IMR-90 (cell line): ENCODE measurements at regions not wholly inside any gene's neighbourhood (a gene's known extent, or its start where the extent isn't known, plus 50 kb on each side); places are given as distances from the start of the nearest gene placed in this dataset.

ENCODE experiments used
- BHLHE40 ChIP-seq: fragments of 150-350 bp; IDR thresholded peaks from 2 replicates; pipeline ENCODE4 v1.6.1; 2016; ENCODE audit warnings: mild to moderate bottlenecking, low read depth, low read length
- CEBPB ChIP-seq: IDR thresholded peaks from 2 replicates; pipeline ENCODE4 v1.6.1; 2012; ENCODE audit warnings: low read depth, low read length, improper control_type of control experiment
- FOS ChIP-seq: fragments of 150-350 bp; IDR thresholded peaks from 2 replicates; pipeline ENCODE4 v1.6.1; 2016; ENCODE audit warnings: low read depth, low read length
- MAFK ChIP-seq: IDR thresholded peaks from 2 replicates; pipeline ENCODE4 v1.6.1; 2012; ENCODE audit warnings: low read depth, low read length, improper control_type of control experiment
- MXI1 ChIP-seq: IDR thresholded peaks from 2 replicates; pipeline ENCODE4 v1.6.1; 2012; ENCODE audit warnings: low read depth, mild to moderate bottlenecking, low read length, moderate library complexity, borderline replicate concordance
- NFE2L2 ChIP-seq: fragments of 150-350 bp; IDR thresholded peaks from 2 replicates; pipeline ENCODE4 v1.6.1; 2016; ENCODE audit warnings: low read depth, mild to moderate bottlenecking, low read length
- POLR2A ChIP-seq: IDR thresholded peaks from 2 replicates; pipeline ENCODE4 v1.6.1; 2012; ENCODE audit warnings: mild to moderate bottlenecking, low read depth, low read length
- RAD21 ChIP-seq: IDR thresholded peaks from 2 replicates; pipeline ENCODE4 v1.6.1; 2012; ENCODE audit warnings: low read length, improper control_type of control experiment
- RCOR1 ChIP-seq: IDR thresholded peaks from 2 replicates; pipeline ENCODE4 v1.6.1; 2012; ENCODE audit warnings: mild to moderate bottlenecking, low read length, improper control_type of control experiment; ENCODE audit not compliant: insufficient replicate concordance
- RFX5 ChIP-seq: IDR thresholded peaks from 2 replicates; pipeline ENCODE4 v1.8.0; 2012; ENCODE audit warnings: low read depth, mild to moderate bottlenecking, low read length, moderate library complexity
- SMC3 ChIP-seq: fragments of 150-350 bp; IDR thresholded peaks from 2 replicates; pipeline ENCODE4 v1.6.1; 2016; ENCODE audit warnings: low read depth, mild to moderate bottlenecking, antibody characterized with exemption, low read length, moderate library complexity
- TF ChIP-seq, protein P1 (sequence below): conservative IDR thresholded peaks from 2 replicates; pipeline ENCODE4 v1.5.1; 2012; ENCODE audit warnings: mild to moderate bottlenecking, low read depth, low read length, improper control_type of control experiment
- TF ChIP-seq, protein P2 (sequence below): fragments of 150-350 bp; IDR thresholded peaks from 2 replicates; pipeline ENCODE4 v1.6.1; 2016; ENCODE audit warnings: low read depth, mild to moderate bottlenecking, low read length, moderate library complexity, borderline replicate concordance
- TF ChIP-seq, protein P3 (sequence below): fragments of 150-350 bp; IDR thresholded peaks from 2 replicates; pipeline ENCODE4 v1.6.1; 2017; ENCODE audit warnings: mild to moderate bottlenecking, antibody characterized with exemption, low read length, low read depth

DNA sequence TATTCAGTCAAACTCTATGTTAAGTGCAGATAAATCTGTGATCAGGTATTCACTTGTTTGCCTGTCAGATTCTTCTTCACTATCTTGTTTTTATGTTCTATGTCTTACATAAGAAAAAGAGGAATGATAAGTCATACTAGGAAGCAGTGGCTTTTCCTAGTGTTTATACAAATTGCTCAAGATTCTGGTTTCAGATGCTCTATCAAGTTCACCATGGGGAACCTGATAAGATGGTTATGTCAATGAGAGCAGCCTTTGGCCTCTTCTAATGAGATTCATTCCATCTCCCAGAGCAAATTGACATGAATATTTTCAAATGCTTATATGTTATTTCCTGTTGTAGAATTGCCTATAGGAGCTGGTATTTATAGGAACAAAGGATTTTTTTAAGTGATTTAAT is 218.8 kb upstream of the TMPRSS15 start:
- TF ChIP-seq POLR2A = no peak
- TF ChIP-seq, protein P1, sequence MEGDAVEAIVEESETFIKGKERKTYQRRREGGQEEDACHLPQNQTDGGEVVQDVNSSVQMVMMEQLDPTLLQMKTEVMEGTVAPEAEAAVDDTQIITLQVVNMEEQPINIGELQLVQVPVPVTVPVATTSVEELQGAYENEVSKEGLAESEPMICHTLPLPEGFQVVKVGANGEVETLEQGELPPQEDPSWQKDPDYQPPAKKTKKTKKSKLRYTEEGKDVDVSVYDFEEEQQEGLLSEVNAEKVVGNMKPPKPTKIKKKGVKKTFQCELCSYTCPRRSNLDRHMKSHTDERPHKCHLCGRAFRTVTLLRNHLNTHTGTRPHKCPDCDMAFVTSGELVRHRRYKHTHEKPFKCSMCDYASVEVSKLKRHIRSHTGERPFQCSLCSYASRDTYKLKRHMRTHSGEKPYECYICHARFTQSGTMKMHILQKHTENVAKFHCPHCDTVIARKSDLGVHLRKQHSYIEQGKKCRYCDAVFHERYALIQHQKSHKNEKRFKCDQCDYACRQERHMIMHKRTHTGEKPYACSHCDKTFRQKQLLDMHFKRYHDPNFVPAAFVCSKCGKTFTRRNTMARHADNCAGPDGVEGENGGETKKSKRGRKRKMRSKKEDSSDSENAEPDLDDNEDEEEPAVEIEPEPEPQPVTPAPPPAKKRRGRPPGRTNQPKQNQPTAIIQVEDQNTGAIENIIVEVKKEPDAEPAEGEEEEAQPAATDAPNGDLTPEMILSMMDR = no peak
- no peak for TF ChIP-seq SMC3
- no peak for TF ChIP-seq CEBPB
- TF ChIP-seq MAFK = no peak
- no peak for TF ChIP-seq RFX5
- TF ChIP-seq MXI1 = no peak
- TF ChIP-seq, protein P2, sequence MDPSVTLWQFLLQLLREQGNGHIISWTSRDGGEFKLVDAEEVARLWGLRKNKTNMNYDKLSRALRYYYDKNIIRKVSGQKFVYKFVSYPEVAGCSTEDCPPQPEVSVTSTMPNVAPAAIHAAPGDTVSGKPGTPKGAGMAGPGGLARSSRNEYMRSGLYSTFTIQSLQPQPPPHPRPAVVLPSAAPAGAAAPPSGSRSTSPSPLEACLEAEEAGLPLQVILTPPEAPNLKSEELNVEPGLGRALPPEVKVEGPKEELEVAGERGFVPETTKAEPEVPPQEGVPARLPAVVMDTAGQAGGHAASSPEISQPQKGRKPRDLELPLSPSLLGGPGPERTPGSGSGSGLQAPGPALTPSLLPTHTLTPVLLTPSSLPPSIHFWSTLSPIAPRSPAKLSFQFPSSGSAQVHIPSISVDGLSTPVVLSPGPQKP = no peak
- no peak for TF ChIP-seq RAD21
- no peak for TF ChIP-seq NFE2L2
- TF ChIP-seq, protein P3, sequence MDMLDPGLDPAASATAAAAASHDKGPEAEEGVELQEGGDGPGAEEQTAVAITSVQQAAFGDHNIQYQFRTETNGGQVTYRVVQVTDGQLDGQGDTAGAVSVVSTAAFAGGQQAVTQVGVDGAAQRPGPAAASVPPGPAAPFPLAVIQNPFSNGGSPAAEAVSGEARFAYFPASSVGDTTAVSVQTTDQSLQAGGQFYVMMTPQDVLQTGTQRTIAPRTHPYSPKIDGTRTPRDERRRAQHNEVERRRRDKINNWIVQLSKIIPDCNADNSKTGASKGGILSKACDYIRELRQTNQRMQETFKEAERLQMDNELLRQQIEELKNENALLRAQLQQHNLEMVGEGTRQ = no peak
- no peak for TF ChIP-seq RCOR1
- TF ChIP-seq FOS = no peak
- TF ChIP-seq BHLHE40 = no peak
